EH (cell line): ENCODE measurements at regions not wholly inside any gene's neighbourhood (a gene's known extent, or its start where the extent isn't known, plus 50 kb on each side); places are given as distances from the start of the nearest gene placed in this dataset.
"Not testable (repeated sequence)": the region's sequence is repeated elsewhere in the genome, so short reads cannot be mapped to it uniquely, and the experiment has no call there.

ENCODE experiments used
- DNase-seq: peaks from one replicate; pipeline ENCODE4 v3.0.0-alpha.2; 2015; ENCODE audit warnings: low read depth

DNA sequence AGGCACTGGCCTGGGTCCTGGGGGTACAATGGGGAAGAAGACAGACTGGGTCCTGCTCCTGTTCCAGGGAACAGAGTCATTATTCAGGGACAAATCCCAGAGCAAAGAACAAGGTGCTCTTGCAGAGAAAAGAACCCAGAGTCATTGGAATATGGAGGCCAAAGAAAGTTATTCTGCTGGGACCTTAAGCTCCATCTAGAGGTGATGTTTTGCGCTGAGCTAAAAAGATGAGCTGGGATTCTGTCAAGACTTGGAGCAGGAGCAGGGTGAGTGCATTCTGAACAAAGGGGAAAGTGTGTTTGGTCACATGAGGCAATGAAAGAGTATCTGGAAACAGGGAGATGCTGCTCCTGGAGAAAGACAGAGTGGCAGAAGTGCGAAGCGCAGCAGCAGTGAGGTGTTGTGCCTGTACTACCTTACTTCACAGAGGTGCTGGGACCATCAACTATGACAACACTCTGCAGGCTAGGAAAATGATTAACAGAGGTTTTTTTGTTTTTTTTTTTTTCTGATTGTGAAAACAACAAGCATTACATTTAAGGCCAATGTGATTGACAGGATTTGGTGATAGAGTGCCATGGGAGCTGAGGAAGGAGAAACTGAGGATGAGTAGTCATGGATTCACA is 95.3 kb upstream of the TNFSF11 start:
- DNase-seq = no peak

DNA sequence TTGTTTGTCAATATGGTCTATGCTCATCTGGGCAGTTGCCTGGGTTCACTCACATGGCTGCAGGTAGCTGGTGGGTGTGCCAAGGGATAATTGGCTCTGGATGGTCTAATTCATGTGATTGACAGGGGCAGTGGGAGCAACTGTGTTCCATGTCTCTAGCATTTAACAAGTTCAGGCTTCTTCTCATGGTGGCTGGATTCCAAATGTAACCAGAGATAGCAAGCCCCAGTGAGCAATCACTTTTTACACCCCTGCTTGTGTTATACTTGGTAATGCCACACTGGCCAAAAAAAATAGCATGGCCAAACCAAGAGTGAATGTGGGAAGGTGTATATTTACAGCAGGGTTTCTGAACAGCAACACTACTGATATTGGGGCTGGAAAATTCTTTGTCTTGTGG is 89.6 kb upstream of the TNFSF11 start:
- no peak for DNase-seq

DNA sequence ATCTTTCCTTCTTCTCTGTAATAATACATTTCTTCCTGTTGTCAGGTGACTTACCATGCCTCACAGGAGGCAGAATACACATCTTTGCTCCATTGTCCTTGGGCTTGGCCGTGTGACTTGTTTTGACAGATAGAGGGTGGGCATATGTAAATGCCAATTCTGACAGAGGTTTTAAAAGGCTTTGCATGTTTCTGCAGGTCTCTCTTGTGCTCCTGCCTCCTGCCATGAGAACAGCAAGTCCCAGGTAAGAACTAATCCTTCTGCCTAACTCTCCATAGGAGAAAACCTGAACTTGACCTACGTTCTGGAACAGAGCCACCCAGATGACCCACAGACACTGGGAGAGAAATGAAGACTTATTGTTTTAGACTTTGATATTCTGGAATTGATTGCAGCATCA is 88.7 kb upstream of the TNFSF11 start:
- no peak for DNase-seq

DNA sequence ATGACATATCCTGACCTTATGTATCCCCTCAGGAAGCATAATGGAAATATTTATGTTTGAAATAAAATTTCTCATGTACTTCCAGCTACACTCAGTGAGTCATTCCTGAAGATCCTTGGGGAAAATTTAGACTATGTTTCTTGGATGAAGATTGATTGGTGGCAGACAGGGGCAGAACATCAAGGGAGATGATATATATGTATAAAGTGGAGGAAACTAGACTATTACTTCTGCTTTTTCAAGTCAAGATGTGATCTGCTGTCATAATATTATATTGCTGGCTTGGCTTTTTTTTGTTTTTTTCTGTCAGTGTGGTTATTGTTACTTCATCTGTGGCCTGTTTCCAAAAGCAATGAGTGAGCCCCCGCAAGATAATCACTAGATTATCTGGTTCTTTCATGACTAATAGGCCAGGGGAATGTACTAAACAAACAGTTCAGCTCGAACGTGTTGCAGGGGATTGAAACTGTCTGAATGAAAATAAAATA is 87.2 kb upstream of the TNFSF11 start:
- DNase-seq = peak; percentile 63

DNA sequence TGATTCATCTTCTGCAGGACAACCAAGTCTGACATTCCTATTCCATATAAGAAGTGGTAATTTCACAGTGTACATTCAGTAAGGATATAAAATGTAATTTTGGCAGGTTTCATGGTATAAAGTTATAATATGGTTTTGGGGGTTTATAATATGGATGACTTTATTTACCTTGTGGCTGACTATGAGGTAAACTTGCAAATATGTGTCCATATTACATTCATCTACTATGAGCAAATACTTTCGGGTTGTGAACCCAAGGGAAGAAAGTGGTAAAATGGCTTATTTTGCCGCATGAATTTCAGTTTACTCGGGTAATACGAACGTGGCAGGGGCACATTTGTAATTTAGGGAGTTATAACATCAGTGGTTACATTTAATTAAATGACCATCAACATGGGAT is 86.7 kb upstream of the TNFSF11 start:
- DNase-seq = peak; percentile 4

DNA sequence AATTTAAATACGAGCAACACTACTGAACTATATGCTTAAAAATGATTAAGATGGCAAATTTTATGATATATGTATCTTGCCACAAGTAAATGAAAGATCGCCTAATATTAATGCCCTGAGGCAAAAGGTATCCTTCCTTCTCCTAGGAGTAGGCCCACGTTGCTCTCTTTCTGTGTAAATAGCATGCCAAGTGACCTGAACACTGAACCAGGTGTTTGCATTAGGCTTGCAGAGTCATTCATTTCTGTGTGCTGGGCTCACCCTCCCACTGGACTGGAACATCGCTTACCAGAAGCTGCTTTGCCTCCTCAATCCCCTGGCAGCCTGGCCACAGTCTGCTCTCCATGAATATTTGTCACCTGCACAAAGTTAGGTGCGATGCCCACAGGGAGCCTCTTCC is 83.3 kb upstream of the TNFSF11 start:
- DNase-seq = no peak

DNA sequence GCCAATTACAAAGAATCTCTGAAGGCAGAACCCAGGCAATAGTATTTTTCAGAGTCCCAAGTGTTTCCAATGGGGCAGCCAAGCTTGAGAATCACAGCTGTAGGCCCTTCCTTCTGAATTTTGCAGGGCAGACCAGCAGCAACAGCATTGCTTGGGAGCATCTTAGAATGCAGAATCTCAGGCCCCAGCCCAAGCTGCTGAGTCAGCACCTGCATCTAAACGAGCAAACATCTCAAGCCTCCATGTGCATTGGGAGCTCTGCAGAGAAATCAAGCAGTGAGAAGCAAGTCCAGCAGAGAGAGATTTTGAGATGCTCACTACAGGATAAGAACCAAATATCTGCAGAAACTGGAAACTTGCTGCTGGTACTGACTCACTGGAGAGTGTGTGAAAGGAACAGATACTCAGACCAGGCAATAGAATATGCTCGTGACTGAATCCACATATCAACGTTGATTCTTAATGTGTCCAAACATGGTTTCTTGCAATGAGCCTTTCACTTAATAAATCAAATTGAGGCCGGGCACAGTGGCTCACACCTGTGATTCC is 81.5 kb upstream of the TNFSF11 start:
- DNase-seq = no peak

DNA sequence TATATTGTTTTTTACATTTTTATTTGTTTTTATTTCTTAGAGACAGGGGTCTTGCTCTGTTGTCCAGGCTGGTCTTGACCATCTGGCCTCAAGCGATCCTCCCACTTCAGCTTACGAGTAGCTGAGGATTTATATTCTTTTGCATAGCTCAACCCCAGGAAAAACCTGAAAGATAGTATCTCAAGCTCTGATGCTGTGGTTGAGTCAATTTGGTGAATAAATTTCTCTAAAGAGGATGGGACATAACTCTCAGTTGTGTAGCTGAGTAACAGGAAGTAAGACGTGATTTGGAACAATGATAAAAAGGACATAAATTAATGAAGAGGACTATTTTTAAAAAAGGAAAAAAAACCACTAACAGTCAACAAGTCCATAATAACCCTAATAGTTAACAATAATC is 79.8 kb upstream of the TNFSF11 start:
- DNase-seq = peak; percentile 6

DNA sequence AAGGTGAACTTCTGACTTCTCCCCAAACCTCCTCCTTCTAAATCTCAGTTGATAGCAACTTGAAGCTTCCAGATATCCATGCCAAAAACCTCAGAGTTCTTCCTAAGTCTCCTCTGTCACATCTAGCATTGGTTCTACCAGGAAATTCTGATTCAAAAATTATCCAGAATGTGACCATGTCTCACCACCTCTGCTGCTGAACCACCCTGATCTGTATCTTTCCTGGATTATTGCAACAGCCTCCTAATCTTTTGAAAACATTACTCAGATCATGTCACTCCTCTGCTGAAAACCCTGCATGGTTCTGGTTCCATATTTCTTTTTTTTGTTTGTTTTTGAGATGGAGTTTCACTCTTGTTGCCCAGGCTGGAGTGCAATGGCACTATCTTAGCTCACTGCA is 78.7 kb upstream of the TNFSF11 start:
- DNase-seq = no peak

DNA sequence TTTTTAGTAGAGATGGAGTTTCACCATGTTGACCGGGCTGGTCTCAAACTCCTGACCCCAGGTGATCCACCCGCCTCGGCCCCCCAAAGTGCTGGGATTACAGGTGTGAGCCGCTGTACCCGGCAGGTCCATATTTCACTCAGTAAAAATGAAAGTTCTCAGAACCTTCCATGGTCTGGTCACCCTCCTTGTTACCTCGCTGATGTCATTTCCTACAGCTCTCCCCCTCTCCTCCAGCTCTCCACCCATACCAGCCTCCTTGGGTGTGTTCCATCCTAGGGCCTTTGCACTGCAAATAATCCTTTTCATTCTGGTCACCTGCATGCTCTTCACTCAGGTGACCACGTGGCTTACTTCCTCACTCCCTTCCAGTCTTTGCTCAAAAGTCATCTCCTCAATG is 78.2 kb upstream of the TNFSF11 start:
- no peak for DNase-seq

DNA sequence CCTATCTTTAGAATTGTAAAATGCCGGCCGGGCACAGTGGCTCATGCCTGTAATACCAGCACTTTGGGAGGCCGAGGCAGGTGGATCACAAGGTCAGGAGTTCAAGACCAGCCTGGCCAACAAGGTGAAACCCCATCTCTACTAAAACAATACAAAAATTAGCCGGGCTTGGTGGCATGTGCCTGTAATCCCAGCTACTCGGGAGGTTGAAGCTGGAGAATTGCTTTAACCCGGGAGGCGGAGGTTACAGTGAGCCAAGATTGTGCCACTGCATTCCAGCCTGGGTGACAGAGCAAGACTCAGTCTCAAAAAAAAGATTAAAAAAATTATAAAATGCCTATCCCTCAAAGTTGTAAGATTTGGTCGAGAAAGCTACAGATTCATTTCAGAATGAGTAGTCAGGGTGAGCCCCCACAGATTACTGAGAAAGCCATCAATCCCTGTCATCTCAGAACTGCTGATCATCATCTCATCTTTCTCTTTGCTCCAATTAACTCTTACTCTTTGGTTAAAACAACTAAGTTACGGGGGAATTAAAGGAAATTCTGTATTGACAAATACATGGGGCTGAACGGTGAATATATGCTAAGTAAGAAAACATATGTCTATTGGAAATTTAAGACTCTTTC is 76.9 kb upstream of the TNFSF11 start:
- not testable (repeated sequence) for DNase-seq

DNA sequence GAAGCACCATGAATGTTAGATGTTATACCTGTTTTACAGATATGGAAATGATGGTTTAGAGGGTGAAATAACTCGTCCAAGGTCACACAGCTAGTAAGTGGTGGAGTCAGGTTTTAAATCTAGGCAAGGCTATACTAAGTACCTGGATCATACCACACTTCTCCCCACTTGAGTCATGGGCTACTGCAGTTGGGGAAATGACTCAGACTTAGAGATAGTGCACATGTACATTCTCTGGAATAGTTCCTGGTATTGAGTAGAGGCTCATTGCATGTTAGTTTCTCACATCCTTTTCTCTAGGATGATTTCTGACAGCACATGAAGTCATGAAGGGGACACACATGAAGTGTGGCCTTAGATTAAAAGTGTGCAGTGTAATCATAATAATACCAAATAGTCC is 76.2 kb upstream of the TNFSF11 start:
- no peak for DNase-seq

DNA sequence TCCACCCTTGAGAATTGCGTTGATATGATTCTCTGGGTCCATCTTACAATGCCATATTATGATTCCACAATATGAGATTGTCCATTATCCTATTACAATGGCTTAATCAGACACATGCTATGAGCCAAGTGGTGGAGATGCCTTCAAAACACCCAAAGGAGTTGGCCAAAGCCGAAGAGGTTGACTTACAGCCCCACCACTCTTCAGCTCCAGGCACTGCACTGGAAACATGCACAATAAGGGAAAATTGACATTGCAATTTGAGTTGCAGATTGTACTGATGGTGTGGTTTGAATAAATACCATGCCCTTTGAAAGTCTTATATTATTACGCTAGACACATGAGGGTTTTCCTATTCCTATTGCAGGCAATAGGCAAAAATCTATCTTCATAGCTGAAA is 75.4 kb upstream of the TNFSF11 start:
- no peak for DNase-seq
